ENCODE measurements at regions not wholly inside any gene's neighbourhood (a gene's known extent, or its start where the extent isn't known, plus 50 kb on each side); places are given as distances from the start of the nearest gene placed in this dataset.

DNA sequence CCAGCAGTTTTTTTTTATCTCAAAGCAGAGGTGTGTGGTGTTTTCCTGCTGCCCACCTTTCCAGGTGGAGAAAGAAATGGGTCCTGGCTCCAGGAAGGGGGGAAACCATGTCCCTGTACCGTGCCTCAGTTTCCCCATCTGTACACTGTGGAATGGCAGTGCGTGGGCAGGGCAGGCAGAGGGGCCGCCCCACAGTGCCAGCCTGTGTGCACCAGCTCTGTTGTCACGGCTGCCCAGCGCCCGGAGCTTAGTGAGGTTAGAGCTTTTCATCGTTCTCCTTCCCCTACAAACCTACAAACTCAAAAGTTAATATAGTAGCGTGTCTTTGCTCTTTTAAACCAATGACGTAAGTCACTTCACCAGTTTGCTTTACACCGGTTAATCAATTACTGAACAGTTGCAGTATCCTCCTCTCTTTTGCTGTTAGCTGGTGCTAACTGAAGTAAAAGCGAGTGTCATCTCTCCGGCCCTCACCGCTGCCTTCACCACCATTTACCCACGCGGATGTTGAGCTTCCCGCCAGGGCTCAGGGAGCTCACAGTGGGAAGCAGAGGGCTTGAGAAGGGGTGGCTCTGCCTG, 114.8 kb upstream of the ADRA2C start:
- Histone ChIP-seq H3K4me3 (ENCODE audit: low read depth in 2 of 2, low read length in 1 of 2) (no peak overlapping the region), H3K27ac (ENCODE audit: low read depth in 2 of 2, low read length in 1 of 2) (no peak overlapping the region), H3K9me3 (no peaks in the 10 kb centered on the region), H3K79me2 (ENCODE audit: insufficient read depth) (no peaks in the 10 kb centered on the region), H3K9ac (no peak overlapping the region), H3K4me1 (ENCODE audit: control insufficient read depth in 1 of 2, insufficient read depth in 2 of 2, low read depth in 1 of 2, low read length in 1 of 2) (no peaks in the 10 kb centered on the region; a peak in 1 of 4 replicates), H3K36me3 (replicated peaks in 1 of 2; ENCODE audit: control insufficient read depth in 1 of 2, insufficient read depth in 2 of 2, low read length in 1 of 2) (no peaks in the 10 kb centered on the region), H3K9me2 (no peaks in the 10 kb centered on the region), H2AFZ (ENCODE audit: low read depth) (no peak overlapping the region), H3F3A (replicated peaks; ENCODE audit: insufficient read depth) (no peaks in the 10 kb centered on the region), H4K20me1 (ENCODE audit: insufficient read depth) (no peaks in the 10 kb centered on the region), H3K27me3 (ENCODE audit: insufficient read depth) (no peaks in the 10 kb centered on the region), H3K4me2 (no peak overlapping the region)
- no peak for TF ChIP-seq NRF1 (IDR thresholded peaks at IDR 0.05; ENCODE audit: low read depth, low read length)
- no peak for TF ChIP-seq NFIC (IDR thresholded peaks at IDR 0.05; ENCODE audit: borderline replicate concordance)
- TF ChIP-seq, protein P1, sequence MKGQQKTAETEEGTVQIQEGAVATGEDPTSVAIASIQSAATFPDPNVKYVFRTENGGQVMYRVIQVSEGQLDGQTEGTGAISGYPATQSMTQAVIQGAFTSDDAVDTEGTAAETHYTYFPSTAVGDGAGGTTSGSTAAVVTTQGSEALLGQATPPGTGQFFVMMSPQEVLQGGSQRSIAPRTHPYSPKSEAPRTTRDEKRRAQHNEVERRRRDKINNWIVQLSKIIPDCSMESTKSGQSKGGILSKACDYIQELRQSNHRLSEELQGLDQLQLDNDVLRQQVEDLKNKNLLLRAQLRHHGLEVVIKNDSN (IDR thresholded peaks at IDR 0.05; ENCODE audit: borderline replicate concordance, low read depth), result no peak
- TF ChIP-seq CHD2 (IDR thresholded peaks at IDR 0.05; ENCODE audit: low read length, partially characterized antibody), result no peak
- no peak for TF ChIP-seq FOXM1 (IDR thresholded peaks at IDR 0.05; ENCODE audit: low read depth)
- TF ChIP-seq EZH2phosphoT487 (IDR thresholded peaks at IDR 0.05; ENCODE audit: borderline replicate concordance, low read depth), result no peak
- TF ChIP-seq, protein P2, sequence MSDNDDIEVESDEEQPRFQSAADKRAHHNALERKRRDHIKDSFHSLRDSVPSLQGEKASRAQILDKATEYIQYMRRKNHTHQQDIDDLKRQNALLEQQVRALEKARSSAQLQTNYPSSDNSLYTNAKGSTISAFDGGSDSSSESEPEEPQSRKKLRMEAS (IDR thresholded peaks at IDR 0.05; ENCODE audit: low read depth), result no peak
- TF ChIP-seq POLR2AphosphoS5 (IDR thresholded peaks at IDR 0.05; ENCODE audit: low read depth, low read length), result no peak
- no peak for TF ChIP-seq RAD21 (IDR thresholded peaks at IDR 0.05; ENCODE audit: low read length)
- TF ChIP-seq, protein P3, sequence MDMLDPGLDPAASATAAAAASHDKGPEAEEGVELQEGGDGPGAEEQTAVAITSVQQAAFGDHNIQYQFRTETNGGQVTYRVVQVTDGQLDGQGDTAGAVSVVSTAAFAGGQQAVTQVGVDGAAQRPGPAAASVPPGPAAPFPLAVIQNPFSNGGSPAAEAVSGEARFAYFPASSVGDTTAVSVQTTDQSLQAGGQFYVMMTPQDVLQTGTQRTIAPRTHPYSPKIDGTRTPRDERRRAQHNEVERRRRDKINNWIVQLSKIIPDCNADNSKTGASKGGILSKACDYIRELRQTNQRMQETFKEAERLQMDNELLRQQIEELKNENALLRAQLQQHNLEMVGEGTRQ (IDR thresholded peaks at IDR 0.05; ENCODE audit: borderline replicate concordance, low read depth, low read length), result no peak
- no peak for TF ChIP-seq ELF1 (IDR thresholded peaks at IDR 0.05)
- TF ChIP-seq FOXJ3 (CRISPR knock-in tag; IDR thresholded peaks at IDR 0.05), result no peak
- TF ChIP-seq, protein P4, sequence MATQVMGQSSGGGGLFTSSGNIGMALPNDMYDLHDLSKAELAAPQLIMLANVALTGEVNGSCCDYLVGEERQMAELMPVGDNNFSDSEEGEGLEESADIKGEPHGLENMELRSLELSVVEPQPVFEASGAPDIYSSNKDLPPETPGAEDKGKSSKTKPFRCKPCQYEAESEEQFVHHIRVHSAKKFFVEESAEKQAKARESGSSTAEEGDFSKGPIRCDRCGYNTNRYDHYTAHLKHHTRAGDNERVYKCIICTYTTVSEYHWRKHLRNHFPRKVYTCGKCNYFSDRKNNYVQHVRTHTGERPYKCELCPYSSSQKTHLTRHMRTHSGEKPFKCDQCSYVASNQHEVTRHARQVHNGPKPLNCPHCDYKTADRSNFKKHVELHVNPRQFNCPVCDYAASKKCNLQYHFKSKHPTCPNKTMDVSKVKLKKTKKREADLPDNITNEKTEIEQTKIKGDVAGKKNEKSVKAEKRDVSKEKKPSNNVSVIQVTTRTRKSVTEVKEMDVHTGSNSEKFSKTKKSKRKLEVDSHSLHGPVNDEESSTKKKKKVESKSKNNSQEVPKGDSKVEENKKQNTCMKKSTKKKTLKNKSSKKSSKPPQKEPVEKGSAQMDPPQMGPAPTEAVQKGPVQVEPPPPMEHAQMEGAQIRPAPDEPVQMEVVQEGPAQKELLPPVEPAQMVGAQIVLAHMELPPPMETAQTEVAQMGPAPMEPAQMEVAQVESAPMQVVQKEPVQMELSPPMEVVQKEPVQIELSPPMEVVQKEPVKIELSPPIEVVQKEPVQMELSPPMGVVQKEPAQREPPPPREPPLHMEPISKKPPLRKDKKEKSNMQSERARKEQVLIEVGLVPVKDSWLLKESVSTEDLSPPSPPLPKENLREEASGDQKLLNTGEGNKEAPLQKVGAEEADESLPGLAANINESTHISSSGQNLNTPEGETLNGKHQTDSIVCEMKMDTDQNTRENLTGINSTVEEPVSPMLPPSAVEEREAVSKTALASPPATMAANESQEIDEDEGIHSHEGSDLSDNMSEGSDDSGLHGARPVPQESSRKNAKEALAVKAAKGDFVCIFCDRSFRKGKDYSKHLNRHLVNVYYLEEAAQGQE (IDR thresholded peaks at IDR 0.05; ENCODE audit: low read depth, low read length), result no peak
- TF ChIP-seq FOSL2 (IDR thresholded peaks at IDR 0.05; ENCODE audit: borderline replicate concordance, low read depth), result no peak
- TF ChIP-seq TEAD4 (IDR thresholded peaks at IDR 0.05; ENCODE audit: borderline replicate concordance, insufficient read depth), result no peak
- ChIA-PET POLR2A (no interaction called here), CTCF (no interaction called here)
- DNase-seq, result no peak
- 74% methylated on average over 14 of the region's 16 CpGs for WGBS (ENCODE audit: low lambda C conversion rate)
